ENCODE measurements at regions not wholly inside any gene's neighbourhood (a gene's known extent, or its start where the extent isn't known, plus 50 kb on each side); places are given as distances from the start of the nearest gene placed in this dataset.

DNA sequence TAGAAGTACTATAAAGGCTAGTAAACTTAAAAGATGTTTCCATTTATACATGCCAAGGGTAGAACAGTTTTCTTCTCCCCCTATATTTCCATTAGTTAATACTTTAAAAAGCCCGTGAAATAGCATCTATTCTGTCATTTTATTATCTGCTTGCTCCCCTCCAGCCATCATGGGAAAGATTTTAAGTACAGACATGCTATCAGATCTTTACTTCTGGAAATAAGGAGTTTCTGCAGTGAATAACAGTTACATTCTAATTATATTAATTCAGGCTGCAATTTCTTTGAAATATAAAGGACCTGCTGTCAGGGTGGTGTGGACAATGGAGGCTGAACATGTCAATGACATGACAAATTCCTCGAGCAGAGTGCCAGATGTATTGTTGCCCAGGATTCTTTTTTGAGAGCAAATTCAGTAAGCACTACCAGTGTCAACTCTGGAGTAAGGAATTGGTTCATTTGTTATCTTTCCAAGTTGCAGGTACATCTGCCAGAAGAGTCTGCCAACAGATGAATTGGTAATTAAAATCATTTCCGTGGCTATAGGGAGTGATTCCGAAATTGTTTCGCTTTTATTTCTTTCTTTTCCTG, 151.3 kb downstream of the BTG1 start:
- DNase-seq, result no peak

- DNase-seq, result no peak
These were observed 152.2 kb downstream of the BTG1 start for GRCh38 chr12:91993287-91994017.

GRCh38 chr12:91991399-91992187, 154.1 kb downstream of the BTG1 start:
- DNase-seq, result no peak

- no peak for DNase-seq
These were observed 155.1 kb downstream of the BTG1 start for GRCh38 chr12:91990525-91990924.

DNA sequence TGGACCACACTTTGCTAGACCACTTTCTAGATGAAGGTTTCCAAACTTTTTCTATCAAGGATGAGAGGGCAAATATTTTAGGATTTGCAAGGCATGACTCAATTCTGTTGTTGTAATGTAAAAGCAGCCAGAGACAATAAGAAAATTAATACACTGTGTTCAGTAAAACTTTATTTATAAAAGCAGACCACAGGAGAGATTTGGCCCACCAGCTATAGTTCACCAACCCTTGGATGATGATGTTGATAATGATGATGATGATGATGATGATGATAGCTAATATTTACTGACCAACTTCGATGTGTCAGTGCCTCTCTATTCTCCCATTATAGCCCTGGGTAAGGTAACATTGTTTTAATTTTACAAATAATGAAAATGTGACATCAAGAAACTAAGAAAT, 156.5 kb downstream of the BTG1 start:
- DNase-seq, result no peak

DNA sequence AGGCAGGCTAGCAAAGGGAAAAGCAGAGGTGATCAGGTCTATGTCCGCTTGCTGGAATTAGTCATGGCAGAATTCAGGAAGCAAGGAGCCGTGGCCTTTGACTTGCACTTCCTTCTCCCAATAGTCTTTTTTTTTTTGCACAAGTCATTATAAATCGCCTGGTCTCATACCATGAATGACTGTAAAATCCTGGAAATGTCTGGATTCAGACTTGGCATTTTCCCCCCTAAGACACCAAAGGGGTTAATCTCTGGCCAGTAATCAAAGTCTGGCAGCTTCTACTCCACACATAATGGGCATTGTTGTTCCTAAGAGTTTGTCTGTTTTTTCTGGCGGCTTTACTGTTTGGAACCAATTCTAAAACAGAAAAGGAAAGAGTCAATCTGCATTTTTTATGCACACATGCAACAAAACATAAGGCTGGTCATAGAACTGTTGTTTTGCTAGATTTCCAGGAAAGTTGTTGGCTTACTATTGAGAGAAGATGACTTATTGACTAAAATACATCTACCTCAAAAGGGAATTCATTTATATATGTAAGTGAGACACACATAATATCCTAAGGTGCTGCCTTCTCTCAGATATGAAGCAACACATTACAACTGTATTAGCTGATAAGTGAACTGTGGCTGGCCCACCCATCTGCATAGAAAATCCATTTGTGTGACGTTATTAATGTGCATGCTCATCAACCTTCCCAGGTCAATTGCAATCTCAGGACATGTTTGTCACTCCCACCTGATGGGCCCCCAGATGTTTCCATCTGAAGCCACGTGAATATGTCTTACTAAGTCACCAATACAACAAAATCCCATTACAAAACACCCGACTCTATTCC, 157.3 kb downstream of the BTG1 start:
- no peak for DNase-seq

DNA sequence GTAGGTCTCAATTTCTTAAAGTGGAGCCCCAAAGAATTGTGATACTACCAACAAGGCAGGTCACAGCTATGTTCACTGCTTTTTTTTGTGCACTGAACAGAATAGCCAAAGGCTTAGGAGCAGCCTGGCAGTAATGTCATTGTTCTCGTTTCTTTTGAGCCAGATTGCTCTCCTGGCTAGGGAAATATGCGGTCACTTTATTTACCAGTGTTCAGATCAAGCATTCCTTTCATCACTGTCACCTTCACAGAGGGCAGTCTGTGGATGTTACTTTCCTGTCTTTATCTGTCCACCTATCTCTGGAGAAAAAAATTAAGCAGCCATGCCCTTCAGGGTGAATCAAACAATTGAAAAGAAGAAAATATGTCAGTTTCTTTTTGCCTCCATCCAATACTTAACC, 159.6 kb downstream of the BTG1 start:
- no peak for DNase-seq

- DNase-seq, result no peak
These were observed 160.5 kb downstream of the BTG1 start for GRCh38 chr12:91985002-91985787.

DNA sequence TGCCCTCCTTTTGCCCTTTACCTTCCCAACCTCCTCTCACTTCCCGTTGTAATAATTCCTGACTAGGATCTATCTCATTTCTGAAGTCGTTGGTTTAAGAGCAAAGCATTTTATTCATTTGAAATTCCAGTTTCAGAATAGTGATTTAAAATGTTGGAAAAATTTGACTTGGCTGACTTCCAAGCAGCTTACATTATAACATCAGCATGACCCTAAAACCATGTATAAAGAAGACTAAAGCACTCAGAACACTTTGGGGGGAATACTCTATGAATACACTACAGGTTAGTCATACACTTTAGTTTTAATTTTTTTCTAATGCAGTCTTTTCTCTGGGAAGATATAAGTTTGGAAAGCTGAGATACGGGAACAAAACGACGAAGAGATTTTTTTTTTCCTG, 161.1 kb downstream of the BTG1 start:
- no peak for DNase-seq

GRCh38 chr12:91983935-91984334, 161.7 kb downstream of the BTG1 start:
- no peak for DNase-seq

- DNase-seq, result no peak
These were observed 162.7 kb downstream of the BTG1 start for GRCh38 chr12:91982946-91983345.

GRCh38 chr12:91980389-91980821, 165.2 kb downstream of the BTG1 start:
- no peak for DNase-seq

DNA sequence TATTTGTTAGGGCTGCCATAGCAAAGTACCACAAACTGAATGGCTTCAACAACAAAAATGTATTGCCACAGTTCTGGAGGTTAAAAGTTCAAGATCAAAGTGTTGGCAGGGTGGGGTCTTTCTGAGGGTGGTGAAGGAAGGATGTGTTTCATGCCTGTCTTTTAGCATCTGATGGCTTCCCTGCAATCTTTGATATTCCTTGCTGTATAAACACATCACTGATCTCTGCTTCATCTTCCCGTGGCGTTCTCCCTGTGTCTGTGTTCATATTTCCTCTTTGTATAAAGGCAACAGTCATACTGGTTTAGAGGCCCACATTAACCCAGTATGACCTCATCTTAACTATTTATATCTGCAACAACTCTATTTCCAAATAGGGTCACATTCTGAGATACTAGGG, 167.5 kb downstream of the BTG1 start:
- DNase-seq, result no peak

GRCh38 chr12:91975891-91976290, 169.8 kb downstream of the BTG1 start:
- DNase-seq, result no peak

DNA sequence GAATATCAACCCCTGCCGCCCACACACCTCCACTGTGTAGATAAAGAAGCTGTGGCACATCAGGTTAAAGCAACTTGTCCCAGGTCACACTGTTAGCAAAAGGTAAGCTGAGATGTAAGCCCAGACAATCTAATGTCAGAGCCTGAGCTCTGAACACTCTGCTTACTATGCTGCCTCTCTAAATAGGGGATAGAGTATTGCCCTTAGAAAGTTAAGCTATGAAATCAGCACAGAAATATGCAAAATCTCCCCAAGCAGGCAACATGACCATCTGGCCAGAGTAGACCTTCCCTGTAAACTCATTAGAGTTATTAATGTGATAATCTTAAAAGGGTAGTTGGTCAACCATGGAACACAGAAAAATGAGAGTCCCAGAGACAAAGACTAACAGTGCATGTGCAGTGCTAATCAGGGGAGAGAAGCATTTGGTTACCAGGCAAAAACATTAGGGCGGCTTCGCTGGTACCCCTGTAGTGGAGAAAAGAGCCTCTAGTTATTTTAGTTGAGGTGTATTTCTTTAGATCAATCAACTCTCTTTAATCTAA, 171.0 kb downstream of the BTG1 start:
- DNase-seq, result no peak

DNA sequence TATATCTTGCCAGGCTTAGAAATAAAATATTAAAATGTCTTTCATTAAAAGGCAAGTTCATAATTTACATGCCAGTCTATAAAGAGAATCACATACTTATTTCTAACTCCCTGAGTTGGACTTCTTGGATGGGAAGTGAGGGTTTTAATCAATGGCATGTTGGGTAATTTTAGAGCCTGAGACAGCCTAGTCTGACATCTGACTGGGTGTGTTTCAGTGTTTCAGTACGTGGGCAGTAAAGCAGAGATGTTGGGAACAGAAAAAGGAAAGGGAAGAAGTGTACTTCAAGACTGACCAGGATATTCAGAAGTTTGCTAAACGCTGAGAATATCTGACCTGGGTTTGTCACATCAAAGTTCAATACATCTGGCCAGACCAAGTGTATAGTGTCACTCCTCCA, 171.8 kb downstream of the BTG1 start:
- DNase-seq, result no peak

- DNase-seq, result no peak
These were observed 172.8 kb downstream of the BTG1 start for GRCh38 chr12:91972896-91973295.

GRCh38 chr12:91968777-91969171, 176.9 kb downstream of the BTG1 start:
- no peak for DNase-seq

- DNase-seq, result no peak
These were observed 177.4 kb downstream of the BTG1 start for GRCh38 chr12:91968076-91968776.

DNA sequence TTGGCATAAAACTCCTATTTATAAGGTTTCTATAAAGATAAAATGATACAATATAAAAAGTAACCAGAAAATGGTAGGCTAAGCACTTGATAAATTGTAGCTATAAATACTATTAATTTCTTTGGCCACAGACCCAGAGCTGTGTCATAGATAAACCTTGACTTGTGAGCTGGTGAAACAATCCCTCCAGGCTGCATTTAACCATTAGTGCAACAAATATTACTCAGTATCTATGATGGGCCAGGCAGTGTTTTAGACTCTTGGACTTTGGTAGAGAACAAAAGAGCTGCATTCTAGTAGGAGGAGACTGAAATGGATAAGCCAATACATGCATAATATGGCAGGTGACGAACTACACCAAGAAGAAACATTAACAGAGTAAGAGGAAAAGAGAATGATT, 178.1 kb downstream of the BTG1 start:
- no peak for DNase-seq

DNA sequence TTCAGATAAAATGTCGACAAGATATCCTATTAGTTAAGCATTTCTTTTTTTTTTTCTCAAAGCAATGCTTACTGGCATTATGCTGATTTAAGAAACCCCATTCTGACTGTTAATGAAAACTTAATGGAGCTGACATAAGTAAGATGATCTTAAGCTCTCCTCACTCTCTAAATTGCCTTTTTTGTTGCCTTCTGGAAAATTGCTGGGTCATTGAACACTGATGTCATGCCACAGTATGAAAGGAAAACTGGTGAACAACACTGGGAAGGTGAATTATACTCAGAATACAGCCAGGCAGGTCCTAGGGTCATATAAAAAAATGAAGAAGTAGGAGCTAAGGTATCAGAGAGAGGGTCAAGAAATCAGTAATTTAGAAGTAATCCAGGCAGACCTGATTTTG, 179.9 kb downstream of the BTG1 start:
- no peak for DNase-seq

Measured in NCI-H1417 treated with DMSO at 0.1 percent for 48 hours (cell line).